GM10266 (cell line): ENCODE measurements at regions not wholly inside any gene's neighbourhood (a gene's known extent, or its start where the extent isn't known, plus 50 kb on each side); places are given as distances from the start of the nearest gene placed in this dataset.

ENCODE experiments used
- DNase-seq: peaks from one replicate; pipeline ENCODE4 v3.0.0; 2012; ENCODE audit errors: extremely low spot score
- CTCF ChIP-seq: IDR thresholded peaks from 2 replicates; pipeline ENCODE4 v1.5.1; 2012; ENCODE audit warnings: mild to moderate bottlenecking, low read depth; ENCODE audit not compliant: control insufficient read depth, insufficient read depth; ENCODE audit errors: missing control alignments

GRCh38 chr6:170227996-170228945 is 62.6 kb downstream of the DLL1 start:
- no peak for TF ChIP-seq CTCF
- no peak for DNase-seq

GRCh38 chr6:170227521-170227983 is 63.3 kb downstream of the DLL1 start:
- no peak for DNase-seq
- TF ChIP-seq CTCF, result no peak

GRCh38 chr6:170226647-170227046 is 64.2 kb downstream of the DLL1 start:
- no peak for TF ChIP-seq CTCF

GRCh38 chr6:170225852-170226417 is 64.9 kb downstream of the DLL1 start:
- DNase-seq, result no peak
- TF ChIP-seq CTCF, result no peak

More at GRCh38 chr6:170226647-170227046, 64.2 kb downstream of the DLL1 start:
- no peak for DNase-seq

GRCh38 chr6:170224694-170225660 is 65.9 kb downstream of the DLL1 start:
- no peak for DNase-seq
- no peak for TF ChIP-seq CTCF

GRCh38 chr6:170223718-170224693 is 66.9 kb downstream of the DLL1 start:
- TF ChIP-seq CTCF, result no peak
- DNase-seq, result no peak
